Nephron progenitor cell (in vitro differentiated cells): ENCODE measurements at regions not wholly inside any gene's neighbourhood (a gene's known extent, or its start where the extent isn't known, plus 50 kb on each side); places are given as distances from the start of the nearest gene placed in this dataset.
"Not testable (repeated sequence)": the region's sequence is repeated elsewhere in the genome, so short reads cannot be mapped to it uniquely, and the experiment has no call there.

Experiments
- DNase-seq: peaks from one replicate; pipeline ENCODE4 v3.0.0; 2021
- H3K27ac Mint-ChIP-seq: 2 replicates; pipeline ENCODE4 v1.8.0; 2021; ENCODE audit warnings: mild to moderate bottlenecking, moderate library complexity, mixed read lengths
- H3K27me3 Mint-ChIP-seq: 2 replicates; pipeline ENCODE4 v1.8.0; 2021; ENCODE audit warnings: mild to moderate bottlenecking, low read depth, mixed read lengths; ENCODE audit not compliant: poor library complexity
- H3K36me3 Mint-ChIP-seq: 2 replicates; pipeline ENCODE4 v1.8.0; 2021; ENCODE audit warnings: low read depth, mixed read lengths
- H3K4me1 Mint-ChIP-seq: 2 replicates; pipeline ENCODE4 v1.8.0; 2021; ENCODE audit warnings: mixed read lengths
- H3K4me3 Mint-ChIP-seq: 2 replicates; pipeline ENCODE4 v1.8.0; 2021; ENCODE audit warnings: mild to moderate bottlenecking, moderate library complexity, mixed read lengths
- H3K9me3 Mint-ChIP-seq: 2 replicates; pipeline ENCODE4 v1.8.0; 2021; ENCODE audit warnings: mild to moderate bottlenecking, moderate library complexity, mixed read lengths
- CTCF ChIP-seq: fragments of 200-600 bp; sonication (generic); IDR thresholded peaks from 2 replicates; pipeline ENCODE4 v1.5.0; 2021; ENCODE audit warnings: antibody characterized with exemption

GRCh38 chr4:174055344-174055743, 228.1 kb downstream of the FBXO8 start:
- Mint-ChIP-seq H3K9me3 (peaks cover 20% of the 10 kb centered on the region), H3K4me3 (no peak overlapping the region), H3K4me1 (no peaks in the 10 kb centered on the region), H3K36me3 (no peaks in the 10 kb centered on the region), H3K27ac (no peak overlapping the region), H3K27me3 (no peaks in the 10 kb centered on the region)
- no peak for TF ChIP-seq CTCF
- no peak for DNase-seq

GRCh38 chr4:174053895-174054294, 229.6 kb downstream of the FBXO8 start:
- H3K27ac Mint-ChIP-seq: no peak overlapping the region
- no peaks in the 10 kb centered on the region for H3K4me1 Mint-ChIP-seq
- H3K9me3 Mint-ChIP-seq: peaks cover 12% of the 10 kb centered on the region
- H3K27me3 Mint-ChIP-seq: no peaks in the 10 kb centered on the region
- no peaks in the 10 kb centered on the region for H3K36me3 Mint-ChIP-seq
- no peak for TF ChIP-seq CTCF
- no peak overlapping the region for H3K4me3 Mint-ChIP-seq
- no peak for DNase-seq

DNA sequence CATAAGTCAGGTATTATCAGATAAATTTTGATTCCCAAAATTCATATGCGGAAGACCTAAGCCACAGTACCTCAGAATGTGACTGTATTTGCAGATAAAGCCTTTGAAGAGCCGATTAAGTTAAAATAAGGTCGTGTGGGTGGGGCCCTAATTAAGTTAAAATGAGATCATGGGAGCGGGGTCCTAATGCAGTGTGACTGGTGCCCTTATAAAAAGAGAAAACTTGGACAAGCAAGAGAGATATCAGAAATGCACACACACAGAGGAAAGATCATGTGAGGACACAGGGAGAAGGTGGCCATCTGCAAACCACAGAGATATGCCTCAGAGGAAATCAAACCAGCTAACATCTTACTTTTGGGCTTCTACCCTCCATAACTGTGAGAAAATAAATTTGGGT, 236.1 kb downstream of the FBXO8 start:
- Mint-ChIP-seq H3K27me3 (no peaks in the 10 kb centered on the region), H3K4me3 (no peak overlapping the region), H3K4me1 (no peaks in the 10 kb centered on the region), H3K36me3 (no peaks in the 10 kb centered on the region), H3K27ac (no peak overlapping the region), H3K9me3 (no peaks in the 10 kb centered on the region)
- TF ChIP-seq CTCF: no peak
- no peak for DNase-seq

DNA sequence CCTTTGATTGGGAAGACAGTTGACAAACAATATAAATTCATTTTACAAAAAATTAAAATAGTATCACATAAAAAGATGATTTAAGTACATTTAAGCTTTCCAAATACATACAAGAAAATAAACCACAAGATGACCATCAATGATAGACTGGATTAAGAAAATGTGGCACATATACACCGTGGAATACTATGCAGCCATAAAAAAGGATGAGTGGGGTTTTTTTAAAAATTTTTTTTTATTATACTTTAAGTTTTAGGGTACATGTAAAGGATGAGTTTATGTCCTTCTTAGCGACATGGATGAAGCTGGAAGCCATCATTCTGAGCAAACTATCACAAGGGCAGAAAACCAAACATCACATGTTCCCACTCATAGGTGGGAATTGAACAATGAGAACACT, 237.6 kb downstream of the FBXO8 start:
- not testable (repeated sequence) for H3K4me1 Mint-ChIP-seq, H3K36me3 Mint-ChIP-seq, H3K4me3 Mint-ChIP-seq, H3K27me3 Mint-ChIP-seq, DNase-seq, H3K9me3 Mint-ChIP-seq, H3K27ac Mint-ChIP-seq

DNA sequence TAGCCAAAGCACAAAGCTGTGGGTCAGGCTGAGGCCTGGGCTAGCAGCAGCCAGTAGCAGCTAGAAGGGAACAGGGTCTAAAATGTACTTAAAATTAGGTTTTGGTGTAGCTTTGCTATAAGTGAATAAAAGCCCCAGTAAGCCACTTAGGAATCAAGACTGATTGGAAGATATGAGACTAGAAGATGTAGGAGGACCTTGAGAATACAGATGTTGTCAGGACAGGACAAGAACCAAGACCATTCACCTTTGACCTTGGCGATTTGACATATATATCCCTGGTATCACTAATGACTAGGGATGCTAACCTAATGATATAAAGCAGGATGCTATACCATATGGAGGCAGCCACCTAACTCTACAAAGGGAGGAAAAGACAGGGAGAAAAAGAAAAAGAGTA, 238.1 kb downstream of the FBXO8 start:
- H3K4me3 Mint-ChIP-seq: no peak overlapping the region
- no peaks in the 10 kb centered on the region for H3K9me3 Mint-ChIP-seq
- no peak for TF ChIP-seq CTCF
- H3K27me3 Mint-ChIP-seq: peaks cover 3% of the 10 kb centered on the region
- no peak overlapping the region for H3K27ac Mint-ChIP-seq
- no peaks in the 10 kb centered on the region for H3K36me3 Mint-ChIP-seq
- peaks cover 11% of the 10 kb centered on the region for H3K4me1 Mint-ChIP-seq
- DNase-seq: no peak

GRCh38 chr4:174041555-174042105, 241.8 kb downstream of the FBXO8 start:
- no peak for DNase-seq
- Mint-ChIP-seq H3K4me1 (peaks cover 36% of the 10 kb centered on the region), H3K27ac (no peak overlapping the region), H3K27me3 (peaks cover 3% of the 10 kb centered on the region), H3K9me3 (no peaks in the 10 kb centered on the region), H3K4me3 (no peak overlapping the region), H3K36me3 (no peaks in the 10 kb centered on the region)
- TF ChIP-seq CTCF: no peak
